ENCODE measurements at regions not wholly inside any gene's neighbourhood (a gene's known extent, or its start where the extent isn't known, plus 50 kb on each side); places are given as distances from the start of the nearest gene placed in this dataset.
A peak's percentile ranks its signal among the peaks of the same experiment; 100 is the strongest.

DNA sequence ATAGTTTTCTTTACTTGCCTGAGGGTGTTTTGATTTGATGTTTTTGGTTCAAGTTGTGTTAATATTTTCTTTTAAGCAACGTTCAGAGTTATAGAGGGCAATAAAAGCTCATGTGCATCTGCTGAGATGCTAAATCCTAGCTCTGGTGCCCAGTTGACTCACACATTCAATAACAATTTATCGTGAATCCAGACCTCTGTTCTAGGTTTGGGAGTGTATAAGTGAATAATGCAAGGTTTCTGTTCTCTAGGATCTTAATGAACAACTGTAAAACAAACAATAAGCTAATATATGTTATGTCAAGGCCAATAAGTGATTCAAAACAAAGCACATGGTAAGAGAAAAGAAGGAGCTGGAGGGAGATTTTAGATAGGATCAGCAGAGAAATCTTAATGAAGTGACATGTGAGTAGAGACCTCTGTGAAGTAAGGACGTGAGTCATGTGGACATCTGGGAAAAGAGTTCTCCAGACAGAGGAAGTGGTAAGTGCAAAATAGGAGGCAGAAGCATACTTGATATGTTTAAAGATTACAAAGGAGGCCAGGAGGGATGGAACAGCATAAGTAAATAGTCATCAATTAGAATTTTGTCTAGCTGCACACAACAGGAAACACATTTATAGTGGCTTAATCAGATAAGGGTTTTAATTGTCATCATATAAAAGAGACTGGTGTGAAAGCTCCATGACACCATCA is 278.5 kb upstream of the HTR2A start:
- intact Hi-C loops (cut with DNase I) = no loop called here

DNA sequence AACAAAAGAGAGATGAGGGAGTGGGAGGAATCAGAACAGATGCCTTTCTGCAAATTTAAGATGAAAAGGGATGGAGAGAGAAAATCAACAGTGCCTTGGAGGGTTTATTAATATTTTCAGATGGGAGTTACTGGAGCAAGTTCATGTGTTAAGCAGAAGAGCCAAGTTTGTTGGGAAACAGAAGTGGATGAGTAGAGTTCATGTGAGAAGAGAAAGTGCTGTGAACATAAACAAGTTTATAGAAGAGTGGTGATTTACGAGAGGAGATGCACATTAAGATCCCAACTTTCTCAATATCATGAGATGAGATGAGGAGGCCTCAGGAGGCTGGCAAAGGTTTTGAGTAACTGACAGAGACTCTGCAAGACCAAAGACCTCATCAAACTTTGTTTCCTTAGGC is 274.1 kb upstream of the HTR2A start:
- no peak for DNase-seq
- intact Hi-C loops (cut with DNase I) = no loop called here

More for the DNA sequence above, 278.5 kb upstream of the HTR2A start:
- no peak for DNase-seq

DNA sequence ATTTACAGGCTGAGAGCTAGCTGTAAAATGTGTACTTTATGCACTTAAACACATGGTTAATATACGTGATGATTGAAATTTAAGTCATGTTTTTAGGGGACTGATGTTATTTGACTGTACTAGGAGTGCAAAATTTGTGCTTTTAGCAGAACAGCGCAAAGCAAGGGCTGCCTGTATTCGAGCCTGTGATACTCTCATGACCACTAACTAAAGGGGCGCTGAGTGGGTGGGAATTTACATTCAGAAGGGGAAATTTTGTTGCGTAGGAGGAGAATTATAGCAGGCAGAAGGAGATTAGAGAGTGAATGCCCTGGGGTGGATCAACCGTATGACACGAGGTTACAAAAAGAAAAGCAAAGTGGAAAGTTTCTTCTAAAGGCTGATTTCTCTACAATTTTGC is 271.8 kb upstream of the HTR2A start:
- no peak for DNase-seq
- intact Hi-C loops (cut with DNase I) = no loop called here

DNA sequence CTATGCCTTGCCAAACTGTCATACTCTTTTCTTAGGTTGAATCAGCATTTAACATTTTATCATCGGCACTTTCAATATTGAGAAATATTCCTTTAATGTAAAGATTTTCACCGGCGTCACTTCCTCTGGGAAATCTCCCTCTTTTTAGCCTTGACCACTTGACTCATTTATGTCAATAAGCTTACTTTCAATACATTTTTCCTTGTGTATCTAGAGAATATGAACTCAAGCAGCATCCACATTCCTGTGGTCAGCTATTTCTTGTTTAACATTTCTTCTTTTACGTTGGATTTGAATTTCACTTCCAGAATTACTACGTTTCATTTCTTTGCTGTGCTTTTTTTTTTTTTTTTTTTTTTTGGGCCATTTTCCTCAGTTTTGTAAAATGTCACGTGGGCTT is 271.2 kb upstream of the HTR2A start:
- no peak for DNase-seq

DNA sequence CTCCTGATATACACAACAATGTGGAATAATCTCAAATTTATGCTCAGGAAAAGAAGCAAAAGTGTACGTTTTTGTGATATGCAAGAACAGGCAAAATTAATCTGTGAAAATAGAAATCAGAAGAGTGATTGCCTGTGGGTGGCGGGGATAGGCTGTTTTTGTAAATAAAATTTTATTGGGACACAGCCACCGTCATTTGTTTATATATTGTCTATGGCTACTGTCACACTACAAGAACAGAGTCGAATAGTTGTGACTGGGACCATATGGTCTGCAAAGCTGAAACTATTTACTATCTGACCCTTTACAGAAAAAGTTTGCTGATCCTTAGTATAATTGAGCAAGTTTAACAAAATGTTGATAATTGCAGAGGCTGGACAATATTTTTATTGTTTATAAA is 269.5 kb upstream of the HTR2A start:
- intact Hi-C loops (cut with DNase I) = no loop called here
- no peak for DNase-seq

More for the DNA sequence above, 271.2 kb upstream of the HTR2A start:
- intact Hi-C loops (cut with DNase I) = no loop called here

DNA sequence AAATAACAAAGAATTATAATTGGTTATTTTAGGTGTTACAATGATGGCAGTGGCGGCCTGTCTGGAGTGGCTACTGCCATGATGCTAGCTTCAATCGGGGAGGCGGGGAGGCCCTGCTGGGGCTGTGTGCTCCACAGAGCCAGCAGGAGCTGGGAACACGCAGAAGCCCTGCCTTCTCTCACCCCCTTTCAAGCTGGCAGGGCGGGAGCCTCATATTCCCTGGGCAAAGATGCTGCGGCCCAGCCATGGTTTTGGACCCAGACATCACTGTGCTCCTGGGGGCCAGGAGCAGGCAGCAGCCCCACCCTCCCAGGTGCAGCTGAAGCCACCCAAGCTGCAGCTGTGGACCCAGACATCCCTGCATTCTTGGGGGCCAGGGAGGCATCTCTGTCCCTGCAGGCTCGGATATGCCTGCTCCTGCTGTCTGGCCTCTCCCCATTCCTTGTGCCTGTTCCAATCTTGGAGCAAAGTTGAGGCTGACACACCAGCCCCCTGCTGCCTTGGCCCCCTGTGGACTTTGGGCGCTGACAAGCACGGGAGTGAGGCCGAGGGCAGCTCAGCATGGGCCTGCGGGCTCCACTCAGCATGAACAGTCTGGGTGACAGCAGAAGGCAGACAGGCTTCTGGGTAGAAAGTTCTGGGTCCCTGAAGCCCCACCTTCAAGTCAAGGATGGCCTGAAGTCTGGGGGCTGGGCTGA is 263.1 kb upstream of the HTR2A start:
- DNase-seq = no peak
- intact Hi-C loops (cut with DNase I) = no loop called here

DNA sequence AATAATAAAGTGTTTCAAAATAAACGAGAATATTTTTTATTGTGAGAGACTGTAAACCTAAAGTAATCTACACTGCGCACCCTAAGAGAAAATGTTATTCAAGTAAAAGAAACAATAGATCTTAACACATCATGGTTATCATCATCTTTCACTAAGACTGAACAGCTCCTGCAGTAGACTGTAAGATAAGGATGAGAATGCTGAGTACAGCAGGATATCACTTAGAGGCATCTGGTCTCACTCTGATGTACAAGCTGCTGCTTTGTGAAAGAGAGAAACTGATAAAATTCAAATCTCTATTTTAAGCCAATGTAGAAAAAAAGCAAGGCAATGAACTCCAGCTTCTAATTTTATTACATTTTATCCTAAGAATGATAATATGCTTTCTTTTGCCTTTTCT is 261.7 kb upstream of the HTR2A start:
- intact Hi-C loops (cut with DNase I) = no loop called here
- no peak for DNase-seq

DNA sequence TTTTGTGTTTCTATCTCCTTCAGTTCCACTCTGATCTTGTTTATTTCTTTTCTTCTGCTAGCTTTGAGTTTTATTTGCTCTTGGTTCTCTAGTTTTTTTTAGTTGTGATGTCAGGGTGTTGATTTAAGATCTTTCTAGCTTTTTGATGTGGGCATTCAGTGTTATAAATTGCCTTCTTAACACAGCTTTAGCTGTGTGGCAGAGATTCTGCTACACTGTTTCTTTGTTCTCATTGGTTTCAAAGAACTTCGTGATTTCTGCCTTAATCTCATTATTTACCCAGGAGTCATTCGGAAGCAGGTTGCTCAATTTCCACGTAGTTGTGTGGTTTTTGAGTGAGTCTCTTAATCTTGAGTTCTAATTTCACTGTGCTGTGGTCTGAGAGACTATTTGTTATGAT is 251.7 kb upstream of the HTR2A start:
- intact Hi-C loops (cut with DNase I) = no loop called here

DNA sequence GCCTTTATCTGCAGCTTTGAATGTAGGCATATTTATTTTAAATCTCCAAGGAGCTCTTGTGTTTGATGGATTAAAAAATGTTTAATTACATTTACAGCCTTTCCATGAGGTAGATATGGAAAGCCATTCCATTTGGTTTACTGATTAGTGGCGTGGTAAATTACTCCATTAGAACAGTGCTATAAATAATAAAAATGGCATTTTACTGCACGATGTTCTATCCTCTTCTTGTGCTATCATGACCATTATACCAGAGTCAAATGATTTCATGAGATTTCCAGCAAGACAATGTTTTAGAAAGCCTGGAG is 250.9 kb upstream of the HTR2A start:
- intact Hi-C loops (cut with DNase I) = no loop called here
- DNase-seq = no peak

More for the DNA sequence above, 251.7 kb upstream of the HTR2A start:
- no peak for DNase-seq

DNA sequence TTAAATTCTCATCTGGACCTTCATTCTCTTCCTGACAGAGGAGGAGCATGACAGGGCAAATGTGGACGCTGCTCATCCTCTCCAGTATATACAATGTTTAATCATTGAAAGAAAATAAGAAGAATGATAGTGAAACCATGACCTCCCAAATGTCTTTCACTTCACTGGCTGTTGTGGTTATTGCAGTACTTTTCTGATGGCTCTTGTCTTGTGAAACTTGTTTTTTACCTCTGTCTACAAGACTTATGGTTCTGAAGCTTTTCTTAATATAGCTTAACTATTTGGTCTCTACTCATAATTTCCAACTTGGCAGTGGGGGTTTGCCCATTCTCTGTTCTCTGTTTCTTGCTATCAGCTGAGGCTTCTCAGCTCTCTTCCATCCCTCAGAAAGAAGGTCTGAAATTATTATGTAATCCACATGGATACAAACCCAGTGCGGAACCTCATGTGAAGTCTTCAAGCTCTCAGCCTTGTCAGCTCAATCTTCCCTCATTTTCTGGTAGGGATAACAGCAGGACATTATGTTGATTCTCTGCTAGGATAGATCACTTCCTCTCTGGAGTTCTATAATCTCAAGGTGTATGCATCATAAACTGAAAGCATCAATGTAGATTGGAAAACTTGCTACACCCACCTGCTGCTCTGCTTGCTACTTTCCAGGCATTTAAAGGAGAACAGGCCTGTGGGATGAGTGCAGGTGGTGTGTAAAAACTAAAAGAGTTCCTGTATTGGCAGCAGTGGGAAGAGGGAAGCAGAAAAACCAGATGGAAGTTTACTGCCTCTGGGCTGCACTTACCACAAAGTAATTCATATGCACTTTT is 250.3 kb upstream of the HTR2A start:
- intact Hi-C loops (cut with DNase I) = no loop called here
- DNase-seq = peak in 1 of 42 donors; percentile 6

DNA sequence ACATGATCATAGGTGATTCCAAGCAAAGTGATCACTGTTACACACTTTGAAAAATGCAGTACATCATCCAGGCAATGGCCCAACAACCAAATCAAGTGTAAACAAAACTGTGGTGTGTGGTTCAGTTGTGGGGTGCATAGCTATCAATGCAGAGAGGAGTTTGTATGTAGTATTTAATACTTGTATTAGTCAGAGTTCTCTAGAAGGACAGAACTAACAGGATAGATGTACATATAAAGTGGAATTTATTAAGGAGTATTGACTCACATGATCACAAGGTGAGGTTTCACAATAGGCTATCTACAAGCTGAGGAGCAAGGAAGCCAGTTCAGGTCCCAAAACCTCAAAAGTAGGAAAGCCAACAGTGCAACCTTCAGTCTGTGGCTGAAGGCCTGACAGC is 249.3 kb upstream of the HTR2A start:
- no peak for DNase-seq
- intact Hi-C loops (cut with DNase I) = no loop called here

DNA sequence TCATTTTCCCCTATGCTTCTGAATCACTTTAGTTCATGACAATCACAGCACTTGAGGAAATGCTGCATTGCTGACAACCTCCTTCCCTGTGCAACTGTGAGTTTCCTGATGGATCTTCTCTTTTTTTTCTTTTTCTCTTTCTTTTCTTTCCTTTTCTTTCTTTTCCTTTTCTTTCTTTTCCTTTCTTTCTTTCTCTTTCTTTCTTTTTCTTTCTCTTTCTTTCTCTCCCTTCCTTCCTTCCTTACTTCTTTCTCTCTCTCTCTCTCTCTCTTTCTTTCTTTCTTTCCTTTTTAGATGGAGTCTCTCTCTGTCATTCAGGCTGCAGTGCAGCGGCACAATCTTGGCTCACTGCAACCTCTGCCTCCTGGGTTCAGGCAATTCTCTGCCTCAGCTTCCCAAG is 247.9 kb upstream of the HTR2A start:
- intact Hi-C loops (cut with DNase I) = no loop called here

DNA sequence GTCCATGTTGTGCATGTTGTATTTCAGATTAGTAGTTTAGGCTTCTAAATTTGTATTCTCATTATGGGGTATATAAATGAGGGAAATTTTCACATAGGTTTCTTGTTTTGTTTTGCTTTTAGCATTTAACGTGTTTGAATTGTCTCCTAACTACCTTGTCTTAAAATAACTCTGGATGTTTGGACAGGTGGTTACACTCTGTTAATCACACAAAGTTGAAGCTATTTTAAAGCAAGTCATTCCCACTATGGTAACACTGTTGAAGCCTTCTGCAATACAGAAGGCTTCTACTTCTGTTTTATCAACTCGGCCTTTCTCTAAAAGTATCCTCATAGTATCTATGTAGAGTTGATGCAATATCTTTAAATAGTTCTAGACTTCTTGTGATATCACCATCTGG is 245.3 kb upstream of the HTR2A start:
- intact Hi-C loops (cut with DNase I) = no loop called here
- DNase-seq = no peak

More for the DNA sequence above, 247.9 kb upstream of the HTR2A start:
- no peak for DNase-seq

DNA sequence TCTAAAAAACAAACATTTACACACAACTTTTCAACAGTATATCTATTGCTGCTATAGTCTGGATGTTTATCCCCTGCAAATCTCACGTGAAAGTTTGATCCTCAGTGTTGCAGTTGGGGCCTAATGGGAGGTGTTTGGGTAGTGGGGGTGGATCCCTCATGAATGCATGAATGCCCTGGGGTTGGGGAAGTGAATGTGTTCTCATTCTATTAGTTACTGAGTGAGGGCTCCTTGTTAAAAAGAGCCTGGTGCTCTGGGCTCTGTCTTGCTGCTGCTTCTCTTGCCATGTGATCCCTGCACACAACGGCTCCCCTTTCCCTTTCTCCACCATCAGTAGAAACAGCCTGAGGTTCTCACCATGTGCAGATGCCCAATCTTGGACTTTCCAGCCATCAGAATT is 242.7 kb upstream of the HTR2A start:
- DNase-seq = no peak
- intact Hi-C loops (cut with DNase I) = no loop called here

DNA sequence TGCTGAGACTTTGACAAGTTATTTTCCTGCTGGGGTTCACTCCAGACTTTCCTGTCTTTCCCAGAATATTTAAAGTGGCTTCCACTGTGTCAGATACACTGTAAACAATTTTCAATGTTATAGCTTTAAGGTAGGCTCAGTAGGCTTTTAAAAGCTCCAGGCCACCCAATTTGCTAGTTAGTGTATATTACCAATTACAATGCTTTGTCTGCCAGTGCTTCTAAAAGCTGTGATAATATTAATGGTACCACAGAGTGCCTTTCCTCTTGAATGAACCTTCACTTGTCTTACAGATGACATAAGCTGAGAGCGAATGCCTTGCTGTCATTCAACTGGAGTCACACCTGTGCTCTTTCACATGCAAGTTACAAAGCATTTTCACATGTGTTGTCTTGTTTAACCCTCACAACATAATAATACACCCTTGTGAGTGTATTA is 239.7 kb upstream of the HTR2A start:
- intact Hi-C loops (cut with DNase I) = no loop called here
- no peak for DNase-seq

DNA sequence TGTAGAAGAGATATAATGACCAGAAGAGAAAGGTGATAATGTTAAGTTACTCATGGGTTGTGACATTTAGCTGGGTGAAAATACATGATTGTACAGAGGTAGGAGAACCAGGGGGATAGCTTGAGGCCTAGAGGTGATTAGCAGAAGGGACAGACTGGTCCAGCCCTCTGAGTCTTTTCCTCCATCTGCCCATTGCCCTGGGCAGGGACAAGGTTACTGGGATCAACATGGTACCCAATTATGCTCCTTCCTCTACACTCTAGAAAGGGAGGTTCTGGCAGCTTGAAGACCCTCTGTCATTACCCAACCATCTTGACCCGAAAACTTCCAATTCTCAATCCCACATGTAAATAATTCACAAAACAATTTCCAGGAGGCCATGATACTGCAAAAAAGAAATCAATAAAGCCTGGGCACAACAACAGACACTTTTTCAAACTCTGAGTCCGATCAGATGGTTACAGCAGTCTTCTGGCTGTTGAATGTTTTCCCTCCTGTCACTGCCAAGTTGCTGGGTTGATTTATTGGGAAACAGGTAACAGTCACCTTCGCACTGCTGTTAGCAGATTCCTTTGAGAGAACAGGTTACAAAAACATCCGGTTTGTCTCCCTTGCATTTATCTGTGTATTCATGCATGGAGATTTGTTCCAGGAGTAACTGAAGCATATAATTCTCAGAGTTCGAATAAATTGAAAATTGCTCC is 239.1 kb upstream of the HTR2A start:
- no peak for DNase-seq
- intact Hi-C loops (cut with DNase I) = no loop called here

DNA sequence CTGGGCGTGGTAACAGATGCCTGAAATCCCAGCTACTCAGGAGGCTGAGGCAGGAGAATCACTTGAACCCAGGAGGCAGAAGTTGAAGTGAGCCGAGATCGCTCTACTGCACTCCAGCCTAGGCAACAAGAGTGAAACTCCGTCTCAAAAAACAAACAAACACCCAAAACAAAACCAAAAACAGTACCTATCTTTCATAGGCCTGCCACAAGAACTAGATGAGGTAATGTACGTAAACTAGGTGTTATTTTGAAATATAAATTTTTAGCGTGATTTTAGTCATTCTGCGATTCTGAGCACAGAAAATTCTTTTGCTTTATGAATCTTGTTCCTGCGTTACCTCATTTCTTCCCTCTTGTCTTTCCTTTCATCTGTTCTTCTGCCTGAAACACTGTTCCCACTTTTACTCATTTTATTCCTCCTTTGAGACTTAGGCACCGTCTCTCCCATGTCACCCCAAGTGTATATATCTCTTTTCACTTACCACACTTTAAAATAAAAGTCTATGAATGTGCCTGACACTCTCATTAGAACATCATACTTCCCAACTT is 238.2 kb upstream of the HTR2A start:
- no peak for DNase-seq
- intact Hi-C loops (cut with DNase I) = no loop called here

DNA sequence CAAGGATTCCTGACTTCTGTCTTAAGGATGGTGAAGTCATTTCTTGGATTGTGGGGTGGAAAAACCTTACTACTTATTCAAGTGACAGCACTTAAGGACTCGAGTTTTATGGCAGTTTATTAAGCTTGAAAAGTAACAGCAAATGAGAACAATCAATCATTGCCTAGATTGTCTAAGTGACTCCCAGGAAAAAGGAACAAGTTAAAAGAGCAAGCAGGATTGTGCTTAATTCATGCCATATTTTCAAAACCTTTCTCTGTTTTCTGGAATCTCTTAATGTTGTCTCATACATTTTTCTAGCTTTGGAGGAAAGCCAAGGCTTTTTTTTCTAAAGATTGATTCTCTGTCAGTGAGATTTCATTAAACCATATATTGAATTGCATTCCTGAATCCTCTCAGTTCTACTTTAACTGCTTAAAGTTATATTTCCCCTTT is 236.2 kb upstream of the HTR2A start:
- no peak for DNase-seq
- intact Hi-C loops (cut with DNase I) = no loop called here

DNA sequence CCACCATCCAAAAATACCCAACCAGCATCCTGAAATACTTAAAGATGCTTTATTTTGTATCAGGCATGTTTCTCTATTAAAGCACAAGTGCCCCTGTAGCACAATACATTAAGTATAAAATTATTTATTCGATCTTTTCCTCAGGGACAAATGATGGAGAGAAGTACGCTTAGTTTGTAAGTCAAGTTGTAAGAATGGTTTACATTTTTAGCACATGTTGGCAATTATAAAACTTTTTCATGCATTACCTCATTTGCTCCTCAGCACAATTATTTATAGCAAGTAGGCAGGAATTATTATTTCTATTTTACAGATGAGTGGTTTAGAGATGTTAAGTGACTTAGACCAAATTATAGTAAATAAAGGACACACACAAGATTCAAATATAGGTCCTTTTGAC is 232.6 kb upstream of the HTR2A start:
- DNase-seq = no peak
- intact Hi-C loops (cut with DNase I) = no loop called here

Data from head of caudate nucleus (tissue), 42 donors.